ENCODE measurements at regions not wholly inside any gene's neighbourhood (a gene's known extent, or its start where the extent isn't known, plus 50 kb on each side); places are given as distances from the start of the nearest gene placed in this dataset.
A peak's percentile ranks its signal among the peaks of the same experiment; 100 is the strongest.

- TF ChIP-seq CTCF (conservative IDR thresholded peaks at IDR 0.05; ENCODE audit: low read depth, low read length), result no peak
- no peak overlapping the region for H3K4me3 ChIP-seq (ENCODE audit: low read depth, low read length)
- DNase-seq (ENCODE audit: low read depth), result no peak
Measured at GRCh38 chr1:188243456-188243855, 1414.7 kb downstream of the PLA2G4A start.

- no peak overlapping the region for H3K4me3 ChIP-seq (ENCODE audit: low read depth, low read length)
- TF ChIP-seq CTCF (conservative IDR thresholded peaks at IDR 0.05; ENCODE audit: low read depth, low read length), result no peak
- no peak for DNase-seq (ENCODE audit: low read depth)
Measured at GRCh38 chr1:188244681-188245080, 1415.9 kb downstream of the PLA2G4A start.

GRCh38 chr1:188247255-188247654, 1418.5 kb downstream of the PLA2G4A start:
- TF ChIP-seq CTCF (conservative IDR thresholded peaks at IDR 0.05; ENCODE audit: low read depth, low read length), result no peak
- no peak for DNase-seq (ENCODE audit: low read depth)
- no peak overlapping the region for H3K4me3 ChIP-seq (ENCODE audit: low read depth, low read length)

- no peak for TF ChIP-seq CTCF (conservative IDR thresholded peaks at IDR 0.05; ENCODE audit: low read depth, low read length)
- no peak for DNase-seq (ENCODE audit: low read depth)
- no peak overlapping the region for H3K4me3 ChIP-seq (ENCODE audit: low read depth, low read length)
Measured at GRCh38 chr1:188249811-188250210, 1421.1 kb downstream of the PLA2G4A start.

- no peak for DNase-seq (ENCODE audit: low read depth)
- TF ChIP-seq CTCF (conservative IDR thresholded peaks at IDR 0.05; ENCODE audit: low read depth, low read length), result no peak
- H3K4me3 ChIP-seq (ENCODE audit: low read depth, low read length), result no peak overlapping the region
Measured at GRCh38 chr1:188251036-188251435, 1422.3 kb downstream of the PLA2G4A start.

- peak; percentile 58 for DNase-seq (ENCODE audit: low read depth)
- no peak overlapping the region for H3K4me3 ChIP-seq (ENCODE audit: low read depth, low read length)
- TF ChIP-seq CTCF (conservative IDR thresholded peaks at IDR 0.05; ENCODE audit: low read depth, low read length), result no peak
Measured at GRCh38 chr1:188261849-188262248, 1433.1 kb downstream of the PLA2G4A start.

- no peak for DNase-seq (ENCODE audit: low read depth)
- no peak overlapping the region for H3K4me3 ChIP-seq (ENCODE audit: low read depth, low read length)
- TF ChIP-seq CTCF (conservative IDR thresholded peaks at IDR 0.05; ENCODE audit: low read depth, low read length), result no peak
Measured at GRCh38 chr1:188269956-188270355, 1441.2 kb downstream of the PLA2G4A start.

Data from choroid plexus epithelial cell (primary cell).